ENCODE measurements at regions not wholly inside any gene's neighbourhood (a gene's known extent, or its start where the extent isn't known, plus 50 kb on each side); places are given as distances from the start of the nearest gene placed in this dataset.

DNA sequence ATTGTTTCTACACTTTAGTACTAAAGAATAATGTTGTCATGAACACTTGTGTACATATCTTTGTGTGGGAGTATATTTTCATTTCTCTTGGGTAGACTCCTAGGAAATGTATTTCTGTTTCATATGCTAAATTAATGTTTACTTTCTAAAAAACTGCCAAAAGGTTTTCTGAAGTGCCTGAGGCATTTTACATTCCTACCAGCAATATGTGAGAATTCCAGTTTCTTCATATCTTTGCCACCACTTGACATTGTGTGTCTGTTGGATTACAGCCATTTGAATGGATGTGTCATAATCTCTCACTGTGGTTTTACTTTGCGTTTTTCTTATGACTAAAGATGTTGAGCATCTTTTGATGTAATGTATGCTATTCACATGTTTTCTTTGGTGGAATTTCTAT lies 428.2 kb upstream of the KCNH7 start:
- DNase-seq (ENCODE audit: low read depth in 2 of 2), result no peak

DNA sequence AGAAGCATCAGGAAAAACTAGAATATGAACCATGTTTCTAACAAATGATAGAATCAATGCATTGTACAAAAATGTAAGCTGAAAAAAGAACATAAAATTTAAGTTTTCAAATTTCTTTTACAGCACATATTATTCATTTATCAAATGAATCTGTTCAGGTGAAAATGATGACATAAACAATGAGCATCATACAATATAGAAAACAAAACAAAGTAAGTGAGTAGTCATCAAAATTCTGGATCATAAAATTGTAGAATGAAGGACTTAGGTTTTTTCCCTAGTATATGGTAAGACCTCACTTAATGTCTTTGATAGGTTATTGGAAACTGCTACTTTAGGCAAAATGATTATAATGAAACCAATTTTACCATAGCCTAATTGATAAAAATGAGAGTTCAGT lies 427.0 kb upstream of the KCNH7 start:
- DNase-seq (ENCODE audit: low read depth in 2 of 2), result no peak

GRCh38 chr2:163264341-163264740 lies 425.8 kb upstream of the KCNH7 start:
- no peak for DNase-seq (ENCODE audit: low read depth in 2 of 2)

- no peak for DNase-seq (ENCODE audit: low read depth in 2 of 2)
These were observed 420.9 kb upstream of the KCNH7 start for GRCh38 chr2:163259489-163259888.

DNA sequence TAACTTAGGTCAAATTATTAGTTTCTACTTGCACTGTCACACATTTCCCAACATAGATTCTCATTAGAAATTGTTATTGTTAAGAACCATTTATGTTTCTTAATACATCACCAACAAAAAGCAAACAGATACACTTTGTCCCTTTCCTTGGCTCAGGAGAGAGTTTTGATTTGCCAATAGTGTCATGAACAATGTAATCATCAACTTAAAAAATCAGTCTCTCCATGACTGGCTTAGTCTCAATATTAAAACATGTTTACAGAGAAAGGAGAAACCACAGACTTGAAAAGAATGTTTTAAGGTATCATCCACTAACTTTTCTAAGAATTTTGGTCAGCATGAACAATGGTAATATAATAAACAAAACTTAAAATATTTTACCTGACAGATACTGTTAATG lies 416.5 kb upstream of the KCNH7 start:
- DNase-seq (ENCODE audit: low read depth in 2 of 2), result no peak

DNA sequence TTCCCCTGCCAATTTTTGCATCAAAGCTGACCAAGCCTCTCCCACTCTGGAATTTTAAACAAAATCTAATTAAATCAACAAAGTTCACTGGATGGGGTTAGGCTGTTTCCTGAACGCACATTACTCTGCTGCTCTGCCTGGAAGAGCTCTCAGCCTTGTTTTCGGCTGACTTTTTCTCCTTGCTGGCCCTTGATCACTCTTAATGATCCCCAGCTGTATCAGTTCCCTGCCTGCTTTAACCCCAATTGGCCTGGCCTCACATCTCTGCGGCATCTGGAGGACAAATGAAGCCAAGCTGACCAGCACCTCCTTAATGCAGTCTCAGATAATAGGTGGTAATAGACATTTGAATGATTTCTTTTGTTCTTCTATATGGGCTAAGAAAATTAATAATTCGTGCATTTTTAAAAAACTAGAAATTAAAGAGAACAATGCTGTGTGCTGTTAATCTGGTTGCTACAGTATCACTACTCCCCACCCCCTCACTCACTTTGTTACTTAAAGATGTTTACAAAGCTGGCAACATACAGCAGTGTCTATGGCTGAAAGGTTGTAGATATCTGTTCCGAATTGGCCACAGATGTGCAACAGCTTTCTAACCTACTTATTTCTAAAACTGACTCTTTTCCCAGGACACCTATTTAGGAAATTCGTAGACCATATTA lies 415.2 kb upstream of the KCNH7 start:
- no peak for DNase-seq (ENCODE audit: low read depth in 2 of 2)

GRCh38 chr2:163252199-163252598 lies 413.6 kb upstream of the KCNH7 start:
- no peak for DNase-seq (ENCODE audit: low read depth in 2 of 2)

DNA sequence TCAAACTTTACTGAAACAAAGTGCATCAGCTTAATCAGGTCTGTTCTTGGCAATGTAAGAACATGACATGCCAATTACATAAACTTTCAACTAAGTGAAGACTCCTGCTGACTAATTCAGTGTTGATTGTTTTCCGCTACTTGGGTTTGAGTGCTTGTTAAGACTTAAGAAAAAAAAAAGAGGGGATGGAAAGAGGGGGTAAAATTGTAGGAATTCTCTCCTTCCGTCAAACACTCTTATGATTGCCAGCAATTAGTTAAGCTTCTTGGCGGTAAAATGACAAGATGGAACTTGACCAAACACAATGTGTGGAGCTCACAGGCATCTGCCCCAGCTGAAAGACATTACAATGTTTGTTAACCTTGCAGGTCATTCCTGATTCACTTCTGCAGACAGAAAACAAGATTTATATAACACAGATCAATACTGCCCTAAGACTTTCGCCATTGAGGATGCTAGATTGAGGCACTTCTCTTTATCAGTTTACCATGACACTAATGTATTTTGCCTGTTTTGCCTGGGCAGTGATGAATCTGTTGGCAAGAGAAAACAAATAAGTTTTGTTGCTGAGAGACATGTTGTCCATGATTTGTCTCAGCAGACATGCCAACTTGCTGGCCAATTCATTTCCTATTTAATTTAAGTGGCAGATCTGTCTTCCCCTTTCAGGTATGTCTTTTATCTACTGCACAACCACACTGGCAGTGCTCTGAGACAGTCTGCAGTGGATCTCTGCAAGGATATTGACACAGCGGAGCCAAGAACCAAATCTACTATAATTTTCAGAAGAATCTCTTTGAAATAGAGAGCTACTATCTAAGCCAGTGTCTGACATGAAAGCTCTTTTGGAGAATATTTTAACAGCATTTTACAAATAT lies 410.0 kb upstream of the KCNH7 start:
- no peak for DNase-seq (ENCODE audit: low read depth in 2 of 2)

GRCh38 chr2:163247847-163248220 lies 409.3 kb upstream of the KCNH7 start:
- DNase-seq (ENCODE audit: low read depth in 2 of 2), result no peak

GRCh38 chr2:163247156-163247846 lies 408.7 kb upstream of the KCNH7 start:
- DNase-seq (ENCODE audit: low read depth in 2 of 2), result no peak

DNA sequence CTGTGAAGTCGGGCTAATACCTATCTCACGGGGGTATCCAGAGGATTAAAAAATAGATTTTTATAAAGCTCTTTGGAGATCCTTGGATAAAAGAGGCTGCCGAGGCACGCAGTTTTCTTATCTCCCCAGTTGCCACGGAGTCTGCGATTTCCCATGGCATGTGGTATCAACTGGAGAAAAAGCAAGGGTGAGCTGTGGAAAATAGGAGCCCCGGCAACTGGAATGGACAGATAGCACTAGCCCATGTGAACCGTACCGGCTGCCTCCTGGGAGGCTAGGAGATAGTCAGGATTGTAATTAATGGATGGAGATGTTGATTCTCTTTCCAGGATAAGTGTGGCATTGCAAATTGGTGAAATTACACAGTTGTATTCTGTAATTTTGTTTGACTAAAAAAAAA lies 407.6 kb upstream of the KCNH7 start:
- DNase-seq (ENCODE audit: low read depth in 2 of 2), result no peak

DNA sequence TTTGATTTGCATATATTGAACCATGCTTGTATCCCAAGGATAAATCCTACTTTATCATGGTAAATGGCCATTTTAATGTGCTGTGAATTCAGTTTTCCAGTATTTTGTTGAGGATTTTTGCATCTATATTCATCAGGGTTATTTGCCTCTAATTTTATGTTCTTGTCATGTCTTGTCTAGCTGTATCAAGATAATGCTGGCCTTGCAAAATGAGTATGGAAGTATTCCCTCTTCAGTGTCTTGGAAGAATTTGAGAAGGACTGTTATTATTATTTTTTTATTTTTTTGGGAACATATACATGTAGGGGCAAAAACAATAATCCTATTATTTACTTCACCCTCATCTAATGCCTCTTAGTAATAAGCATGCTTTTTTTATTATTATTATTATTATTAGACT lies 398.0 kb upstream of the KCNH7 start:
- DNase-seq (ENCODE audit: low read depth in 2 of 2), result no peak

GRCh38 chr2:163231666-163232065 lies 393.1 kb upstream of the KCNH7 start:
- no peak for DNase-seq (ENCODE audit: low read depth in 2 of 2)

DNA sequence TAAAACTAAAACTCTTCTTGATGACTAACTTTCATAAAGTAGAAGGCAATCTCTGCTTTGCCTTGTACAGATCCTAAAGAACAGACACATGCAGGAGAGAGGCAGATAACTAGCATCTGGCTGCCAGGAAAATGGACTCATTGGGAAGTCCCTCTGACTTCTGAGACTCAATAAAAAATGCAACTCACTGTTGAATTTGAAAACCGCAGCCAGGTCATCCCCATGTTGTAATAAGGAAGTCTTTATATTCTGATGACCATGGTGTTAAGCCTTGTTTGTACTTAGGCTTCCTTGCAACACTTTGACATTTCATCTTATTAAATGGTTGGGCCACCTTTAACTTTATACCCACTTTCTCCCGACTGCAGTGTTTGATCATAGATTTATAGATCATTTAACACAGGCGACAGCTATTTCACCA lies 375.1 kb upstream of the KCNH7 start:
- DNase-seq (ENCODE audit: low read depth in 2 of 2), result no peak

GRCh38 chr2:163210430-163210918 lies 371.9 kb upstream of the KCNH7 start:
- DNase-seq (ENCODE audit: low read depth in 2 of 2), result no peak

DNA sequence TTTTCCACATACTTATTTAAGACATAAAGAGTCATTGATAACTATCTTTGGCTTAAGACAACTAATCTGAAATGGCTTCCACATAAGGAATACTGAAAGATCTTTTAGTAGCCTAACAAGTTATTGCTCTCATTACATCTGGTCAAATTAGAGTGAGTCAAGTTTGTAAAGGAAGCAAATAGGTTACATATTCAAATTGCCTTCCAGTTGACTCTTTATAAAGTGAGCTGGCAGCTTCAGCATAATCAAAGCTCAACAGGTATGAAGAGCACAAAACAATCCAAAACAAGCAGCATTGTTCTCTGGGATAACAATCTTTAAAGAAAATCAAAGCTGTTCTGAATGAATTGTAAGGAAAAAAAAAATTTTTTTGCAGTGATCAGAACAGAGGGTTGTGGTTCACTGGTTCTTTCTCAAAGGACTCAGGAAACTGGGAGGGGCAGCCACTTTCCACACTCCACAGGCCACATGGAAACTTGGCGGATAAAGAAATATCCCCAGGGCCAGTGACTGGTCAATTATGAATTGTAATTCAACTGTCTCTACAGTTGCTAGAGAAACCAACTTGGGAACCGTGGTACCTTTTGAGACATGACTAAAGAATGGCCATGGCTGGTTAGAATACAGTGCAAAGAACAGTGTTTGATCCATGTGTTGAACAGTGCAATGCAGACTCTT lies 369.3 kb upstream of the KCNH7 start:
- DNase-seq (ENCODE audit: low read depth in 2 of 2), result no peak

DNA sequence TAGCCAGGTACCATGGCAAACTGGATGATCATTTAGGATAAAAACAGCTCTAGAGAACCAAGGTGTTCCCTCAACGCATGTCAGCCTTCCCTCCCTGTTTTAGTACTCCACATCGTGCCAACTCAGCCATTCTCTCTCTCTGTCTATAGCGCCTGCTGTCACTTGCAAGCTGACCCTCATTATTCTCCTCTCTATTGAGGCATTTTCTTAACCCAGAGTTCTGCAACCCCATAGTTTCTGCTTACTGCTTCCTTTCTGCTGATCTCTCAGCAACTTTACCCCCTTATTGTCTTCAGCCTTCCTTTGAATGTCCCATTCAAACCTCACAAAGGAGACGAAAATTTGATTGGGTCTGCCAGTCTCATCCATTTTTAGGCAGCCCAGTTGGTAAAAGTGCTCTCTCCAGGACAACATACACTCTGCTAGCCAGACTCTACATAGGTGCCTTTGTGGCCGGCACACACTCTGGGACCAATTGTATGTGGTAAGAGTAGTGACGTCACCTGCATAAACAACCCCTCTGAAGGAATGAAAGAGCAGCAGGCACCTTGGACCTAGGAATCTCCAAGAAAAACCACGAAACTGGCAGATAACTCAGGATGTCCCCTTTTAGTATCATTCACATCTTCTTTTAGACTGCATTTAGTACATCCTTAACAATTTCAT lies 367.2 kb upstream of the KCNH7 start:
- no peak for DNase-seq (ENCODE audit: low read depth in 2 of 2)

DNA sequence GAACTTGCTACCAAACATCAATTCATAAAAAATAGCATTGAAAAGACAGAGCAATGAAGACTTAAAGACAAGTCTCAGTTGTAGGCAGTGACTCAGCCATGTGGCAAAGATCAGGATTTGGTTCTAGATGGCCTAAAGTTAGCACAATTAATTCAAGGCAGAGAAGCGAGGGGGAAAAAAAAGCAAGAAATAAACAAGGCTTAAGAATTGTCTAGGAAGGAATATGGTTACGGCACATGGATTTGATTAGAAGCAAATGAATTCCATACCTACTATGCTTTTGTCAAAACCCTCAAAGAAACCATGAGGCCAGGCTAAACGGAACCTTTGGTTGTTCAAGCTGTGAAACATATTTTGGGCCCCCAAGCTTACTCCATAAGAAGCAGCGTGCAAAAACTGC lies 362.2 kb upstream of the KCNH7 start:
- DNase-seq (ENCODE audit: low read depth in 2 of 2), result no peak

- DNase-seq (ENCODE audit: low read depth in 2 of 2), result no peak
These were observed 360.4 kb upstream of the KCNH7 start for GRCh38 chr2:163198972-163199371.

GRCh38 chr2:163198007-163198406 lies 359.4 kb upstream of the KCNH7 start:
- DNase-seq (ENCODE audit: low read depth in 2 of 2), result no peak

DNA sequence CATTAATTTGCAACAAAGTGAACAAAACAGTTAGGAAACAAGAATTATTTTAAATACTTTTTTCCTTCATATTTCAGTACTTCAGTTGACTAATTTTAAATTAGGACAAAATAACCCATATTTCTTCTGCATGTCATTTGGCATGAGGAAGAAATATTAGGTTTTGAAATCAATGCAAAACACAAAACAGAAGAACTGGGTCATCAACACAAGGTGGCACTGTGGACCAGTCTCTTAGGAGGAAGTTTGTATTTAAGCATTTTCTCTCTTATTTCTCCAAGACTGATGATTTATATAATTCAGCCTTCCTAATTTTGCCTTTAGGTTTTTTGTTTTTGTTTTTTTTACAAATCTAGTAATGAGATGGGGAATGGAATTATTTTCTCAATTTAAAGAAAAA lies 352.8 kb upstream of the KCNH7 start:
- no peak for DNase-seq (ENCODE audit: low read depth in 2 of 2)

Data from stimulated activated CD4-positive, alpha-beta T cell treated with anti-CD3 and anti-CD28 coated beads, Interleukin-4, amount 100 ng/mL, for 48 hours (primary cell).